ENCODE measurements at regions not wholly inside any gene's neighbourhood (a gene's known extent, or its start where the extent isn't known, plus 50 kb on each side); places are given as distances from the start of the nearest gene placed in this dataset.
"Not testable (repeated sequence)": the region's sequence is repeated elsewhere in the genome, so short reads cannot be mapped to it uniquely, and the experiment has no call there.

DNA sequence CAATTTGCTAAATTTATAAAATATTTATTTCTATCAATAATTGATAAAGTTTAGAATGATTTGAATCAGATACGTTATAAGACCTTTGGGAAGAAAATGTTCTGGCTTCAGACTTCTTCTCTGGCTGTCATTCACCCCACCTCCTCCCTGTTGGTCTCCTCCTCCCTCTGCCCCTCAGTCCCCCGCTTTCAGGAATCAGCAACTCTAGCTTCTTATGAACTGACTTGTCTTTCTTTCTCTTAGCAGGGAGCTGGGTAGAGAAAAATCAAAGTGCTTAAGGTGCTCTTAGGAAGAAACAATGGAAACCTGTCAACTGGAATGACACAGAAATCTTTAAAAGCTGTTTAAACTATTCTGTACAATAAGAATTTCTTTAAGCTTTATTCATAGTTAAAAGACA lies 71.3 kb upstream of the ETV3 start:
- Mint-ChIP-seq H3K36me3 (peaks cover 9% of the 10 kb centered on the region), H3K27me3 (ENCODE audit: low read depth) (no peaks in the 10 kb centered on the region), H3K4me3 (no peak overlapping the region), H3K9me3 (peaks cover 29% of the 10 kb centered on the region), H3K4me1 (no peaks in the 10 kb centered on the region), H3K27ac (no peak overlapping the region)
- TF ChIP-seq, protein P1, sequence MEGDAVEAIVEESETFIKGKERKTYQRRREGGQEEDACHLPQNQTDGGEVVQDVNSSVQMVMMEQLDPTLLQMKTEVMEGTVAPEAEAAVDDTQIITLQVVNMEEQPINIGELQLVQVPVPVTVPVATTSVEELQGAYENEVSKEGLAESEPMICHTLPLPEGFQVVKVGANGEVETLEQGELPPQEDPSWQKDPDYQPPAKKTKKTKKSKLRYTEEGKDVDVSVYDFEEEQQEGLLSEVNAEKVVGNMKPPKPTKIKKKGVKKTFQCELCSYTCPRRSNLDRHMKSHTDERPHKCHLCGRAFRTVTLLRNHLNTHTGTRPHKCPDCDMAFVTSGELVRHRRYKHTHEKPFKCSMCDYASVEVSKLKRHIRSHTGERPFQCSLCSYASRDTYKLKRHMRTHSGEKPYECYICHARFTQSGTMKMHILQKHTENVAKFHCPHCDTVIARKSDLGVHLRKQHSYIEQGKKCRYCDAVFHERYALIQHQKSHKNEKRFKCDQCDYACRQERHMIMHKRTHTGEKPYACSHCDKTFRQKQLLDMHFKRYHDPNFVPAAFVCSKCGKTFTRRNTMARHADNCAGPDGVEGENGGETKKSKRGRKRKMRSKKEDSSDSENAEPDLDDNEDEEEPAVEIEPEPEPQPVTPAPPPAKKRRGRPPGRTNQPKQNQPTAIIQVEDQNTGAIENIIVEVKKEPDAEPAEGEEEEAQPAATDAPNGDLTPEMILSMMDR (IDR thresholded peaks at IDR 0.05; ENCODE audit: unreplicated experiment), result no peak
- DNase-seq (ENCODE audit: low spot score in 2 of 2, unreplicated experiment in 2 of 2), result no peak

DNA sequence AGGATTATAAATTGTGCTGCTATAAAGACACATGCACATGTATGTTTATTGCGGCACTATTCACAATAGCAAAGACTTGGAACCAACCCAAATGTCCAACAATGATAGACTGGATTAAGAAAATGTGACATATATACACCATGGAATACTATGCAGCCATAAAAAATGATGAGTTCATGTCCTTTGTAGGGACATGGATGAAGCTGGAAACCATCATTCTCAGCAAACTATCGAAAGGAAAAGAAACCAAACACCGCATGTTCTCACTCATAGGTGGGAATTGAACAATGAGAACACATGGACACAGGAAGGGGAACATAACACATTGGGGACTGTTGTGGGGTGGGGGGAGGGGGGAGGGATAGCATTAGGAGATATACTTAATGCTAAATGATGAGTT lies 67.8 kb upstream of the ETV3 start:
- H3K27me3 Mint-ChIP-seq (ENCODE audit: low read depth); DNase-seq (ENCODE audit: low spot score in 2 of 2, unreplicated experiment in 2 of 2); H3K4me3 Mint-ChIP-seq; H3K27ac Mint-ChIP-seq; H3K36me3 Mint-ChIP-seq; H3K4me1 Mint-ChIP-seq; H3K9me3 Mint-ChIP-seq: not testable (repeated sequence)

DNA sequence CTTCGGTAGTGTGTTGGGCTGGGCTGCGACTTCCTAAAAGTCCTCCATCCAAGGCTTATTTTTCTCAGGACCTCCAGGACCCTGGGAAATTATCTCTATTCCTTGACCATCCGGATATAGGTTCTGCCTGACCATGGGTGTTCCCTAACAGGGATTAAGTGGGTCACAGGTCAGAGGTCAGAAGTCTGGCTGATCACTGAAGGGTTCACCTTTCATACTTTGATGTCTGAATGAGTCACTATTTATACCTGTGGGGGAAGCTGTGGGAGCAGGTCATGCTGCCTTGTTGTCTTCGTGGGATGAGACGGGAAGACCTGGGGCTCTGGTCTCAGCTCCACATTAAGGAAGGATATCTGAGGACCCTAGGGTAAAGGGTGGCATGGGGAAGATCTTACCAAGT lies 65.0 kb upstream of the ETV3 start:
- TF ChIP-seq, protein P1 (IDR thresholded peaks at IDR 0.05; ENCODE audit: unreplicated experiment), result no peak
- Mint-ChIP-seq H3K27me3 (ENCODE audit: low read depth) (no peaks in the 10 kb centered on the region), H3K4me1 (peaks cover 7% of the 10 kb centered on the region), H3K27ac (no peak overlapping the region), H3K36me3 (no peaks in the 10 kb centered on the region), H3K9me3 (no peaks in the 10 kb centered on the region), H3K4me3 (no peak overlapping the region)
- DNase-seq (ENCODE audit: low spot score in 2 of 2, unreplicated experiment in 2 of 2), result no peak

DNA sequence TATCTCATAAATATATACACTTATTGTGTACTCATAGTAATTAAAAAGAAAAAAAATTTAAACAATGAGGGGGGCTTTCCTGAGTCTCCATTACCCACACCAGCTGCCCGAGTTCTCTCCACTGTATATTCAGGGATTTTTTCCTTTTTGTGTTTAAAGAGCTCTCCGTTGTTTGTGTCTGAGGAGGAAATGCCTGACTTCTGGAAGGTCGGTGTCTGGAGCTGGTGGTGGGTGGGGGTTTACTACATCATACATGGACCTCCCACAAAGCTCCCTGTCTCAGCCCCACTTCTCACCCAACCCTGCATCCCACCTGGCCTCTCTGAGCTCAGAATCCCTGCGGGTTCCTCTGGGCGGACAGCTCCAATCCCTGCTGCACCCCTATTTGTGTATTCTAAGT lies 64.1 kb upstream of the ETV3 start:
- no peak for DNase-seq (ENCODE audit: low spot score in 2 of 2, unreplicated experiment in 2 of 2)
- Mint-ChIP-seq H3K4me3 (no peak overlapping the region), H3K9me3 (no peaks in the 10 kb centered on the region), H3K36me3 (no peaks in the 10 kb centered on the region), H3K27me3 (ENCODE audit: low read depth) (no peaks in the 10 kb centered on the region), H3K4me1 (peaks cover 7% of the 10 kb centered on the region), H3K27ac (no peak overlapping the region)
- TF ChIP-seq, protein P1 (IDR thresholded peaks at IDR 0.05; ENCODE audit: unreplicated experiment), result no peak

DNA sequence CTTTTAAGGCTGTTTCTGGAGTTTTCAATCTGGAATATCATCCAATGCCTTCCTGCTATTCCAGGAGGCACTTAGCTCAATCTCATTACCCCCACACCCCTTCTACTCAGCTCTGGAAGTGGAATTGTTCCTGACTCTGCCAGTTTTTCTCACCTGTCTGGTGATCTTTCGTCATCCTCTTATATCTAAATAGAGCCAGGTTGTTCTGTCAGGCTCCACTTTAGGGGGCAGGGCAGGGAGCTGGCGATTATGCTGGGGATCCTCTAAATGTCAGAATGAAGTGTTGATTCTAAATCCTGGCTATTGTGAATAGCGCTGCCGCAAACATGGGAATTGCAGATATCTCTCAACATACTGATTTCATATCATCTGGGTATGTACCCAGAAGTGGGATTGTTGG lies 63.6 kb upstream of the ETV3 start:
- H3K36me3 Mint-ChIP-seq, result no peaks in the 10 kb centered on the region
- no peak overlapping the region for H3K27ac Mint-ChIP-seq
- peaks cover 7% of the 10 kb centered on the region for H3K4me1 Mint-ChIP-seq
- H3K27me3 Mint-ChIP-seq (ENCODE audit: low read depth), result no peaks in the 10 kb centered on the region
- no peaks in the 10 kb centered on the region for H3K9me3 Mint-ChIP-seq
- TF ChIP-seq, protein P1 (IDR thresholded peaks at IDR 0.05; ENCODE audit: unreplicated experiment), result no peak
- no peak for DNase-seq (ENCODE audit: low spot score in 2 of 2, unreplicated experiment in 2 of 2)
- no peak overlapping the region for H3K4me3 Mint-ChIP-seq

DNA sequence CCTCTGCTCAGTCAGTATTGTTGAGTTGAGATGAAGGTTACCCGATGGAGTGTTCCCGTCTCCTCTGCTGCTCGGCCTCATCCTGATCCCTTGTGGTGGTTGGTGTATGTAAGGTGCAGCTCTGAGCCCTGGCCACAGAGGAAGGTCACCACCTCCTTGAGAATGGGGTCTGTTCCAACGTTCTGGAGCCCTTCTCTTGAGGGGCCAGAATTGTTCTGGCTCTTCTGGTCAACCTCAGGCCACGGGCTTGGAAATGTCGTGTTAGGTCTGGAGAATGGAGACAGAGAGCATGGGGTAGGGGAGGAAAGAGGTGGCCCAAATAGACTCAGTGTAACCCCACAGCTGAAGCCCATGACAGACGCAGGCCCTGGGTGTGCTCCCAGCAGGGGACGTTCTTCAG lies 62.3 kb upstream of the ETV3 start:
- Mint-ChIP-seq H3K27me3 (ENCODE audit: low read depth) (no peaks in the 10 kb centered on the region), H3K4me3 (no peak overlapping the region), H3K4me1 (peaks cover 7% of the 10 kb centered on the region), H3K36me3 (no peaks in the 10 kb centered on the region), H3K27ac (no peak overlapping the region), H3K9me3 (no peaks in the 10 kb centered on the region)
- TF ChIP-seq, protein P1 (IDR thresholded peaks at IDR 0.05; ENCODE audit: unreplicated experiment), result no peak
- no peak for DNase-seq (ENCODE audit: low spot score in 2 of 2, unreplicated experiment in 2 of 2)
